Esophagus muscularis mucosa (tissue), 4 donors: ENCODE measurements at regions not wholly inside any gene's neighbourhood (a gene's known extent, or its start where the extent isn't known, plus 50 kb on each side); places are given as distances from the start of the nearest gene placed in this dataset.

ENCODE experiments used
- CTCF ChIP-seq, 3 experiments: fragments of 200-600 bp in 2 of 3; fragments of 450-650 bp in 1 of 3; sonication (generic) in 2 of 3; IDR thresholded peaks; one replicate each; pipeline ENCODE4 v1.5.1; 2017 to 2019; ENCODE audit warnings: antibody characterized with exemption in 3 of 3, mild to moderate bottlenecking in 2 of 3, moderate library complexity in 1 of 3
- EP300 ChIP-seq: sonication (generic); formaldehyde crosslinking; IDR thresholded peaks from one replicate; pipeline ENCODE4 v1.6.1; 2017; ENCODE audit warnings: antibody characterized with exemption
- POLR2A ChIP-seq: fragments of 450-650 bp; IDR thresholded peaks from one replicate; pipeline ENCODE4 v1.6.1; 2017; ENCODE audit warnings: antibody characterized with exemption, moderate library complexity, mild to moderate bottlenecking, low read depth
- POLR2AphosphoS5 ChIP-seq, 2 donors: sonication (generic); formaldehyde crosslinking; IDR thresholded peaks; one replicate each; pipeline ENCODE4 v1.6.1; 2017; ENCODE audit warnings: antibody characterized with exemption in 2 of 2

DNA sequence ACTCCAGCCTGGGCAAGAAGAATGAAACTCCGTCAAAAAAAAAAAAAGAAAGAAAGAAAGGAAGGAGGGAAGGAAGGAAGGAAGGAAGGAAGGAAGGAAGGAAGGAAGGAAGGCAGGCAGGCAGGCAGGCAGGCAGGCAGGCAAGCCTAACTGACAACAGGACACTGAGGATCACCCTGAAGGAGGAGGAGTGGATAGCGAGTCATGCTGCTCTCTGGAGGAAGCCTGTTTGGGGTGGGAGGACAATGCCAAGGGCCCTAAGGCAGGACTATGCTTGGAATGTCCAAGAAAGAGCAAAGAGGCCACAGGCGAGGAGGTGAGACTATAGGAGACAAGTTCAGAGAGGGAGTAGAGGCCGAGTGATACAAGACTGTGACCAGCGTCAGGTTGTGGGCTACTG, 107.0 kb upstream of the PARD3 start:
- TF ChIP-seq CTCF (IDR thresholded peaks at IDR 0.05), result no peak
- no peak for TF ChIP-seq POLR2A
- no peak for TF ChIP-seq POLR2AphosphoS5 (IDR thresholded peaks at IDR 0.05)
- no peak for TF ChIP-seq EP300
